ENCODE measurements at regions not wholly inside any gene's neighbourhood (a gene's known extent, or its start where the extent isn't known, plus 50 kb on each side); places are given as distances from the start of the nearest gene placed in this dataset.

DNA sequence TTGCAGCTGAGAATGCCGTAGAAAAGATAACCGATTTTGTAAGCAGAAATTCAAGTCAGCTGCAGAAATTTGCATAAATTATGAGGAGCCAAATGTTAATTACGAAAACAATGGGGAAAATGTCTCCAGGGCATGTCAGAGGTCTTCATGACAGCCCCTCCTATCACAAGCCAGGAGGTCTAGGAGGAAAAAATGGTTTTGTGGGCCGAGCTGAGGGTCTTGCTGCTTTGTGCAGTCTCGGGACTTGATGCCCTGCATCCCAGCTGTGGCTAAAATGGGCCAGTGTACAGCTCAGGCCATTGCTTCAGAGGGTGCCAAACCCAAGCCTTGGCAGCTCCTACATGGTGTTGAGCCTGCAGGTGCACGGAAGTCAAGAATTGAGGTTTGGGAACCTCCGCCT lies 131.2 kb upstream of the PDE3A start:
- TF ChIP-seq, protein P1, sequence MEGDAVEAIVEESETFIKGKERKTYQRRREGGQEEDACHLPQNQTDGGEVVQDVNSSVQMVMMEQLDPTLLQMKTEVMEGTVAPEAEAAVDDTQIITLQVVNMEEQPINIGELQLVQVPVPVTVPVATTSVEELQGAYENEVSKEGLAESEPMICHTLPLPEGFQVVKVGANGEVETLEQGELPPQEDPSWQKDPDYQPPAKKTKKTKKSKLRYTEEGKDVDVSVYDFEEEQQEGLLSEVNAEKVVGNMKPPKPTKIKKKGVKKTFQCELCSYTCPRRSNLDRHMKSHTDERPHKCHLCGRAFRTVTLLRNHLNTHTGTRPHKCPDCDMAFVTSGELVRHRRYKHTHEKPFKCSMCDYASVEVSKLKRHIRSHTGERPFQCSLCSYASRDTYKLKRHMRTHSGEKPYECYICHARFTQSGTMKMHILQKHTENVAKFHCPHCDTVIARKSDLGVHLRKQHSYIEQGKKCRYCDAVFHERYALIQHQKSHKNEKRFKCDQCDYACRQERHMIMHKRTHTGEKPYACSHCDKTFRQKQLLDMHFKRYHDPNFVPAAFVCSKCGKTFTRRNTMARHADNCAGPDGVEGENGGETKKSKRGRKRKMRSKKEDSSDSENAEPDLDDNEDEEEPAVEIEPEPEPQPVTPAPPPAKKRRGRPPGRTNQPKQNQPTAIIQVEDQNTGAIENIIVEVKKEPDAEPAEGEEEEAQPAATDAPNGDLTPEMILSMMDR (IDR thresholded peaks at IDR 0.05; ENCODE audit: low read depth, low read length, poor library complexity, severe bottlenecking) = no peak
- TF ChIP-seq EZH2phosphoT487 (IDR thresholded peaks at IDR 0.05; ENCODE audit: borderline replicate concordance, low read length) = no peak
